ENCODE measurements at regions not wholly inside any gene's neighbourhood (a gene's known extent, or its start where the extent isn't known, plus 50 kb on each side); places are given as distances from the start of the nearest gene placed in this dataset.

- DNase-seq = no peak
Observed at GRCh38 chr2:67839668-67840067, 223.1 kb downstream of the C1D start.

DNA sequence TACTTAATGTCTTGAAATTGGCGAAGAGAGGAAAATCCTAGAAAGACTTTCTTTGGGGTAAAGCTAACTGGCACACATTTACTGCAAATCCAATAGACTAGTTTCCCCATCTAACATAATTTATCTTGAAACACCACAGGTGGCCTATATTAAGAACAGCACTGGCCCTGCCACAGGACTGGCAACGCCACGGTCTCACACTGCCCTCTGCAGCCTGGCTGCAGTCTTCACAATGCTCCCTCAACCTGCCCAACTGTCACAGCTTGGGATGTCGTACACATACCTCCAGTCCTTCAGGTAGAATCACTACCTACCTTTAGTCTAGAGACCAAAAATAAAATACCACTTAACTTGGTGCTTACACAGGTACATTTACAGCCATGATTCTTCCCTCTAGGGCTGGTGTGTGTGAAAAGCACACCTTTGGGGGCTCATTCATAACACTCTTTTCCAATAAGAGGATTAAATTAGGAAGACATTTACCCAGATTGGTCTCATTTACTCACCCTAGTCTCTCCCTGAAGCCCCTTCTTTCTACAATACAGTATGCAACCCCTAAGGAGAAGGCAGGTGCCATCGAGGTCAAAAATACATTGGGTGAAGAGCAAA, 222.2 kb downstream of the C1D start:
- peak; percentile 50 for DNase-seq

GRCh38 chr2:67841711-67842110, 221.1 kb downstream of the C1D start:
- no peak for DNase-seq

- DNase-seq = no peak
Observed at GRCh38 chr2:67842375-67842959, 220.3 kb downstream of the C1D start.

- DNase-seq = no peak
Observed at GRCh38 chr2:67844024-67844540, 218.7 kb downstream of the C1D start.

DNA sequence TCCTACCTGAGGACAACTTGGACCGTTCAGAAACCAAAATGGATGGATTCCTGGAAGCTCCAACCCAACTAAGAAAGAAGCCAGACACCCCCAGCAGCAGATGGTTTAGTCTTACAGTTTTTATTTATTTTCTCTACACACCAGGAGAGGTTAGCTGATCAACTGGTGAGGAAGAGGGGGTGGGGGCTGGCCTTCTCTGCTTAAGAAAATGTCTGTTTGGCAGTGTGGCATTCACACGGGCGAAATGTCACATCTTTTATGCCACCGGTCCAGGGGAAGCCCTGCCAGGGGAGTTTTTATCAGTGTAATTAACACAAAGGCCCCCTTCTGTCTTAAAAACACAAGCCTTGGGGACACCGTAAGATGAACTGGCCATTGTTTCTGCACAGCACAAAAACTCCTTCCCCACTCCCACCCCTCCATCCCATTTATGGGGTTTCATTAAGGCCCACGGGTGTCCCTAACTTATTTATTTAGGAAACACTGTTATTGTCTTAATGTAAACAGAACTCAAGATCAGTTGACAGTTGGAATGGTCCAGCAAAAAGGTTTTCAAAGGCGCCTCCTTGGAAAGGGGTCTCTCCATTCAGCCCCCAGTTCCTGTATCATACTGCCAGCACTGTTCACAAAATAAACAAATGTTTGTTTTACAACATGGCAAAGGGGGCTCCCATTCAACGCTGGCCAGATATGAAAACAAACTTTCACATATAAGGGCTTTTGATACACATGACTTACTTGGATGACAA, 217.0 kb downstream of the C1D start:
- no peak for DNase-seq

DNA sequence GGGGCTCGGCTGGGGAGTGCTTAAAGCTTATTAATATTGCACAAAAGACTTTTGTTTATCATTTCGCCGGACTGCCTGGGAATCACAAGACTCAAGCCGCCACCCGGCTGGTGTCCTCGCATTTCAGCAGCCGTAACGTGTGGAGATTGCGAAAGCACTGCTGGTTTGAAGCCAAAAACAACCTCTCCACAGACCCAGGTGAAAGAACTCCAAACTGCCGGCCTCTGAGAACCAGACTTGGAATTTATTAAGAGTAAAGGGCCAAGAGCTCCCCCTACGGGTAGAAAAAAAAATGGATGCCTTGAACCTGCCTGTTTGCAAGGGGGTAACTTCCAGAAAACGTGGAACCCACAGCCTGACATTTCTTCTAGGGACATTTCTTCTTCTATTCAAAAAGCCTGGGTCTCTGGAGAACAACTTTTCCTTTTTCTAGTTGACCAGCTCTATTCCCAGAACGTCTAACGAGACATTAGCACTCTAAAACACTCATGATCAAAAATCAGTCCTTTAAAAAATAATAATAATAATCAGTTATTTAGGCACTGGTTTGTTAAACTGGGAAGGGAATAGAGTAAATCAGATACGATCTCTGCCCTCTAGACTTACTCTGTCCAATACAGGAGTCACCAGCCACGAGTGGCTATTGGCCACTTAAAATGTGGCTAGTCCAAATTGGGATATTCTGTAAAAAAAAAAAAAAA, 216.3 kb downstream of the C1D start:
- peak; percentile 89 for DNase-seq

- DNase-seq = no peak
Observed at GRCh38 chr2:67848551-67849285, 214.1 kb downstream of the C1D start.

DNA sequence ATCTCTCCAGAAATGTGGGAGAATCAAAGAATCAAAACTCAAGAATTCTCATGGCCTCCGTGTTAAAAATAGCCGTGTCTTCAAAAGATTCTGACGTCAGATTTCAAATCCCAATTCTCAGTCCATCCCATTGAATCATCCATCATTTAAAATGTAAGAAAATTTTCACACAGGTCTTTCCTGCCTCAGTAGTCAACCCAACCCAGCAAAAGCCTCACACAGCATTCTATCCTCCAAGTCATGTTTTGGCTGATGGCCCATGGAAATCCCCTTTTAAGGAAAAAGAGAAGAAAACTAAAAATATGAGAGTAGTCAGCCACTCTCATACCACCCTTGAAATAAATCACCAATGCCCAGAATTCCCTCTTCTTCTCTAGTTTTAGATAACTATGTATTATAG, 211.8 kb downstream of the C1D start:
- DNase-seq = no peak

- no peak for DNase-seq
Observed at GRCh38 chr2:67851956-67852824, 210.6 kb downstream of the C1D start.

DNA sequence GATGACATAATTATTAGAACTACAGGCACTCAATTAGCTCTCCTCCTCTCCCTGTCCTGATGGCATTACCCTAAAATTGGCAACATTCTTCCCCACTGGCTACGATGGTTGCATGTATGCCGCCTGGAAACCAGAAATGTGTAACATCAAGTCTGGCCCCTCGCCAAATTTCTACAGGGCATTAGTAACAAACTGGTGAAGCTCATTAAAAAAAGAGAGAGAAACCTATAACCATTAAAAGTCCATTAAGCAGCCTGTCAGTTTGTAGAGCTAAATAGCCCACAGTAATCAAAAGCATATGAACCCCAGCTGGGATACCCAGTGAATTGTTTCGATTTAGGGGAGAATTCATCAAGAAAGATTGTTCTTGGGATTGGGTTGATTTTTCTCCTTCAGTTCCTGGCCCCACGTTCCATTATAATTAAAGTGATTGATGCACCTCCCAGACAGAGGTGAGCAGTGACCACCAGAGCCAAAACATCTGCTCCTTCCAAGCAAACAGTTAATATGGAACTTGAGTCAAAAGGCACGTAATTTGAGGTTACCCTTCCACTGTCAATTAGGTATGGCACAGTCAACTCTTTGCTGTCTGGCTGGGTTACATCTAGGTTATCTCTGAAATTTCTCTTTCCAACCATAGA, 208.6 kb downstream of the C1D start:
- peak; percentile 46 for DNase-seq

DNA sequence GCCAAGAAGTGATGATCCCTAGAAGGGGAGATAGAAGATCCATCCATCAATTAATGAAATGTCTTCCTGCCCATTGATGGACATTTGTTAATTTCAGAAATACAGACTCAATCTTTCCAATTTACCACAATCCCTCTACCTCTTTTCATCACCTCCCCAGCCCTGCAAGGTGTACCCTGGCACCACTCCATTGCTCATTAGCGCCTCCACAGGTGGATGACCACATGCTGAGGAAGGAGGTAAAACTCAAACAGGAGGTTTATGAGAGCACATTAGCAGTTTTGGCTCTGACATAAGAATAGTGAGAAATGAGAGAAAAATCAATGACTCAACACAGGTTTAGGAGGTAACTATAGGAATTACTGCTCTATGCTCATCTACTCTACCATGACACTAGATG, 208.0 kb downstream of the C1D start:
- no peak for DNase-seq

DNA sequence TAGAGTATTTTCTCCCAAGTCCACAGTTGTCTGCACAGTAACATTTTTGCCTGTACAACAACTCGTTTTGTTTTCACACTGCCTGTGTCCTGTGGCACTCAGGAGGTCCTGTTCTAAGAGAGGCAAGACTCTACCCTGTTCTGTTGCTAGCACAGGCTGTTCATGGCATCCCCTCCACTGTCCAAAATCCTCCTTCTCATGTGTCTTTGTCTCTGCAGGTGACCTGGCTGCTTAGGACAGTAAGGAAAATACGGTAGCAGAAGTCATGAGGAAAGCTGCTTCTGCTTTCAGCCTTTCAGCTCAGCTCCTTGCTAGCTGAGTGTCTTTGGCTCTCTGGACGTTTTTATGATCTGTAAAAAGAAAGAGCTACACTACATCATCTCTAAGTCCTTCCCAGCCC, 205.9 kb downstream of the C1D start:
- DNase-seq = no peak

DNA sequence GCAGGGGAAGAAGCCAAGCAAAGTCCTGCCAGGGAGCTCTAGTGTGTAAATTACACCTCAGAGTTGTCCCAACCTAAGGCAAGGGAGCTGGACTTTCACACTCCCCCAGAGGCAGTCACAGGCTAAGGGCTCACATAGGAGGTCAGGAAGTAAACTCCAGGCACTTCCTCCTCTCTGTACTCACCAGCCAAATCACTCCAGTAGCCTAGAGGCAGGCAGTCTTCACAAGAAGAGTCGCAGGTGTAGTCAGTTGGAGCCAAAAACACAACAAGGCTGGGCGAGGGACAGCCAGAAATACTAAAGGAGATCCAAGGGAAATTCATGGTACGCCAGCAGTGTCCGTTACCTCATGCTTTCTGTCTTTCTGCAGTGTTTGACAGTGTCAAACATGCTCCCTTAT, 205.0 kb downstream of the C1D start:
- no peak for DNase-seq

- DNase-seq = no peak
Observed at GRCh38 chr2:67858886-67859285, 203.9 kb downstream of the C1D start.

GRCh38 chr2:67865917-67866316, 196.9 kb downstream of the C1D start:
- no peak for DNase-seq

GRCh38 chr2:67867735-67868134, 195.1 kb downstream of the C1D start:
- no peak for DNase-seq

DNA sequence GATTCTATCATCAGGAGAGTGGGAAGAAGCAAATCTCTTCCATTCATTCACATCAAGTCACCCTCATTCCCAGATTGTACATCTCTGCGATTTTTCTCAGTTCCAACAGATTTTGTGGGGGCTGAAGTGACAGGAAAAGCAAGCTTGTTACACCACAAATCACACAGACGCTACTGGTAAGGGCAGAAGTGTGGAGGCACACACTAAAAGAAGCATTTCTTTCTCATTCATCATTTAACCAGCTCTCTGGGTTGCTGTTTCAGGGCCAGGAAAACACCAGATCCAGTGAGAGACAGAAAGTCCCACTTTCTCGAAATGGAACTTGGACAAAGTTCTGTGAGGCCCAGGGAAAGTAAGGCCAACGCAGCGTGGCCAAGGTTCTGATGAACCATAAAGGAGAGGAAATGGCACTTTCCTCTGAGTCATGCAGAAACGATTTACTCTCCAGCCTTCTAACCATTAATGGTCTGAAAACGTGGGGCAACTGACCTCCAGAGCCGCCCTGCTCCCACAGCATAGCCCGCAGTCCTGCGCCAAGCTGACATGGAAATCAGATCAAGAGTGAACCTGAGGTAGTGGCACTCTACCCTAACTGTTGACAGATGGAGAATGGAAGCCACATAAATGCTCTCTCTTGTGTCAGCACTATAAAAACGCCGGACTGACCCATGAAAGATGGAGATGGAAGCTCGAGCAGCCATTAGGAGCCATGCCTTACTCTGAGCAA, 191.0 kb downstream of the C1D start:
- no peak for DNase-seq

DNA sequence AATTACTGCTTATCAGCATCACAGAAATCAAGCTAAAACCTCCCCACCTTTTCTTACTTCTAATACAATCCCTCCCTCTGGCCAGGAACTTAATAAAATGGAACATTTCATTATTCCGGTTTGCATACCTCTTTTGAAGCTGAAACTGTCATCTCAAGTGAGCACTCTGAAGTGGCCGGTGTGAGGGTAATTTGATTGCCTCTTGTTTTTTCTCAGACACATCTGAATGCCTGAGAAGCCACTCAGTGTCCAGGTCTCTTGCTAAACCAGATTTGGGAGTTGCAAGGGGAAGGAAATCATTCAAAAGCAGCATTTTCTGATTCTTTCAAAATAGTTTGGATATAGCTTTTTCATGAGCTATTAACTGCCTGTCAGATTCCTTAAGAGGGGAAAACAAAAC, 190.3 kb downstream of the C1D start:
- DNase-seq = no peak

- no peak for DNase-seq
Observed at GRCh38 chr2:67873916-67874315, 188.9 kb downstream of the C1D start.

GRCh38 chr2:67876176-67876575, 186.6 kb downstream of the C1D start:
- DNase-seq = no peak
